Esophagus muscularis mucosa (tissue), 3 donors: ENCODE measurements at regions not wholly inside any gene's neighbourhood (a gene's known extent, or its start where the extent isn't known, plus 50 kb on each side); places are given as distances from the start of the nearest gene placed in this dataset.

Experiments used
- CTCF ChIP-seq, 3 experiments: fragments of 200-600 bp in 2 of 3; fragments of 450-650 bp in 1 of 3; sonication (generic) in 2 of 3; IDR thresholded peaks; one replicate each; pipeline ENCODE4 v1.5.1; 2017 to 2019; ENCODE audit warnings: antibody characterized with exemption in 3 of 3, mild to moderate bottlenecking in 2 of 3, moderate library complexity in 1 of 3
- POLR2A ChIP-seq: fragments of 450-650 bp; IDR thresholded peaks from one replicate; pipeline ENCODE4 v1.6.1; 2017; ENCODE audit warnings: antibody characterized with exemption, moderate library complexity, mild to moderate bottlenecking, low read depth

DNA sequence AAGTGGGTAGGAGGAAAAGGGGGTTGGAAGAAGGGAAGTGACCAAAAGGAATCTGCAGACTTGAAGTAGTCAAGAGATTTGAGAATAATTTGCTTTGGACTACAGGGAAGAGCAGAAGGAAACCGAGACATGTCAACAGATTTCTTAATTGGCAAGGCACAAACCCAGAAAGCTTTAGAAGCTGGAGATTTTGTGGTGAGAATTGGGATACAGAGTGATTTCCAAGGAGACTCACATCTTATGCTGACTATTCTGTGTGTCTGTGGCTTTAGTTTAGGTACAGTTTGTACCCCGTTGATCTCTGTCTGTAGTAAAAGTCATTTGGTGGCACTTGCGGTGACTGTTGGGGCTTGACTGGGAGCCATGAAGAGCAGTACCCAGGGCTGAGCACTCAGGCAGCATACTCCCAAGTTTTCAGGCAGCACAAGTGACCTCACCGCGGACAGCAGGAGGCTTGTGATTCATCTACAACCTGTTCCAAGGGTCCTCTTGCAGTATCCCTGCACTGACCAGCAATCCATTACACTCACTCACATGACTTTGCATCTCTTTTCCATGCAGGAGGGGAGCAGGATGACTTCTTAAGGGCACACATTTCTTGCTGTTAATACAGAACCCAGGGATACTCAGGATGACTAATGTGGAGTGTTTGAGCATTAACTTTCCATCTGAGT is 97.1 kb upstream of the TNP1 start:
- TF ChIP-seq CTCF (IDR thresholded peaks at IDR 0.05): no peak
- no peak for TF ChIP-seq POLR2A
